ENCODE measurements at regions not wholly inside any gene's neighbourhood (a gene's known extent, or its start where the extent isn't known, plus 50 kb on each side); places are given as distances from the start of the nearest gene placed in this dataset.

- Histone ChIP-seq H2AFZ (ENCODE audit: low read depth) (no peak overlapping the region), H3K27me3 (ENCODE audit: insufficient read depth, low read depth) (no peaks in the 10 kb centered on the region), H3K4me2 (no peak overlapping the region), H3K4me1 (ENCODE audit: low read depth, poor library complexity, severe bottlenecking) (no peaks in the 10 kb centered on the region), H3K79me2 (ENCODE audit: insufficient read depth, low read depth) (no peaks in the 10 kb centered on the region), H3K4me3 (IDR thresholded peaks at IDR 0.05; ENCODE audit: insufficient read depth, low read depth, low read length) (no peak overlapping the region), H3K9ac (no peak overlapping the region), H3K27ac (no peak overlapping the region), H3K36me3 (ENCODE audit: insufficient read depth) (no peaks in the 10 kb centered on the region), H4K20me1 (ENCODE audit: insufficient read depth) (no peaks in the 10 kb centered on the region)
- no peak for TF ChIP-seq CTCF (conservative IDR thresholded peaks at IDR 0.05; ENCODE audit: low read depth, low read length)
Observed at GRCh38 chr14:86217523-86217922, 687.6 kb downstream of the FLRT2 start.

DNA sequence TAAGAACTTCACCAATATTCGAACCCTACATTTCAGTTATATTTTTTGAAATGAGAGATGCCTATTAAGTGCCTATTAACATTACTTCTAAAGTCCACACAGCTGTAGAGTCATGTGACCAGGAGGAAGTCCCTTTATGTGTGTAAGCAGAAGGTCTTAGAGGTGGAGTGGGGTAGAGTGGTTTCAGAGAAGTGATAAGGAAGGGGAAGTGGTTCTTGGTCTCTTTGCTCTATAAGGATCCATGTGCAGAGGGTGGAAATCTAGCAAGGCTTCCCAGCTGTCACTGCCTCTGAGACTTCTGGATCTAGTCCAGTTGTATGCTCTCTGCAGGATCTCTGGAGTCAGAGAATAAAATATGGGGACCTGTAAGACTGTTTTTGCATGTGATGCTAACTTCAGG is 673.9 kb downstream of the FLRT2 start:
- Histone ChIP-seq H3K36me3 (ENCODE audit: insufficient read depth) (no peaks in the 10 kb centered on the region), H3K4me1 (ENCODE audit: low read depth, poor library complexity, severe bottlenecking) (peaks cover 17% of the 10 kb centered on the region), H3K79me2 (ENCODE audit: insufficient read depth, low read depth) (no peaks in the 10 kb centered on the region), H3K27me3 (ENCODE audit: insufficient read depth, low read depth) (no peaks in the 10 kb centered on the region), H3K4me3 (IDR thresholded peaks at IDR 0.05; ENCODE audit: insufficient read depth, low read depth, low read length) (no peak overlapping the region), H2AFZ (ENCODE audit: low read depth) (no peak overlapping the region), H4K20me1 (ENCODE audit: insufficient read depth) (no peaks in the 10 kb centered on the region), H3K9ac (no peak overlapping the region), H3K4me2 (no peak overlapping the region), H3K27ac (no peak overlapping the region)
- TF ChIP-seq CTCF (conservative IDR thresholded peaks at IDR 0.05; ENCODE audit: low read depth, low read length), result no peak

GRCh38 chr14:86196471-86196870 is 666.5 kb downstream of the FLRT2 start:
- H3K4me1 ChIP-seq (ENCODE audit: low read depth, poor library complexity, severe bottlenecking), result peaks cover 24% of the 10 kb centered on the region
- no peak overlapping the region for H2AFZ ChIP-seq (ENCODE audit: low read depth)
- H3K9ac ChIP-seq, result no peak overlapping the region

GRCh38 chr14:86193756-86194155 is 663.8 kb downstream of the FLRT2 start:
- Histone ChIP-seq H2AFZ (ENCODE audit: low read depth) (no peak overlapping the region), H3K4me2 (no peak overlapping the region), H4K20me1 (ENCODE audit: insufficient read depth) (no peaks in the 10 kb centered on the region), H3K4me3 (IDR thresholded peaks at IDR 0.05; ENCODE audit: insufficient read depth, low read depth, low read length) (no peak overlapping the region), H3K36me3 (ENCODE audit: insufficient read depth) (no peaks in the 10 kb centered on the region), H3K79me2 (ENCODE audit: insufficient read depth, low read depth) (no peaks in the 10 kb centered on the region), H3K27me3 (ENCODE audit: insufficient read depth, low read depth) (no peaks in the 10 kb centered on the region), H3K27ac (no peak overlapping the region), H3K9ac (no peak overlapping the region), H3K4me1 (ENCODE audit: low read depth, poor library complexity, severe bottlenecking) (peaks cover 14% of the 10 kb centered on the region)
- TF ChIP-seq CTCF (conservative IDR thresholded peaks at IDR 0.05; ENCODE audit: low read depth, low read length), result no peak

More at GRCh38 chr14:86196471-86196870, 666.5 kb downstream of the FLRT2 start:
- no peak for TF ChIP-seq CTCF (conservative IDR thresholded peaks at IDR 0.05; ENCODE audit: low read depth, low read length)
- no peaks in the 10 kb centered on the region for H3K36me3 ChIP-seq (ENCODE audit: insufficient read depth)
- no peak overlapping the region for H3K27ac ChIP-seq
- no peaks in the 10 kb centered on the region for H4K20me1 ChIP-seq (ENCODE audit: insufficient read depth)
- no peak overlapping the region for H3K4me3 ChIP-seq (IDR thresholded peaks at IDR 0.05; ENCODE audit: insufficient read depth, low read depth, low read length)
- no peaks in the 10 kb centered on the region for H3K79me2 ChIP-seq (ENCODE audit: insufficient read depth, low read depth)
- H3K27me3 ChIP-seq (ENCODE audit: insufficient read depth, low read depth), result no peaks in the 10 kb centered on the region
- H3K4me2 ChIP-seq, result no peak overlapping the region

Measured in KMS-11 (cell line).